ENCODE measurements at regions not wholly inside any gene's neighbourhood (a gene's known extent, or its start where the extent isn't known, plus 50 kb on each side); places are given as distances from the start of the nearest gene placed in this dataset.
"Not testable (repeated sequence)": the region's sequence is repeated elsewhere in the genome, so short reads cannot be mapped to it uniquely, and the experiment has no call there.

DNA sequence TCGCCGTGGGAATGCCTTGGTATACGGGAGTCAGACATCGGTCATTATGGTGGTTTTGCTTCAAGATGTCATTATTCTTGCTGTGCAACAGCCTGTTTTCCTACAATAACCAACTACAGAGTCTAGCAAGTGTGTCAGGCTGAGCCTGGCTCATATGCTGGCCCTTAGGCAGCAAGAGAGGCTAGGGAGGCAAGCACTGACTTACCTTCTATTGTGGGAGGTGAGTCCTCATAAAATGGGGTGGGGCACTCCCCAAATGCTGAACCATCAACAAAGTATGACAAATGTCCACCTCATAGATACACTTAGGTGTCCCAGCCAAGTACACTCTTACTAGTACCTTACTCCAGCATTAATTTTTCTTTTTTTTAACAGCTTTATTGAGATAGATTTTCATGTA is 77.0 kb upstream of the ATL2 start:
- FAIRE-seq (no peak), DNase-seq (ENCODE audit: low spot score in 2 of 2) (no peak)

DNA sequence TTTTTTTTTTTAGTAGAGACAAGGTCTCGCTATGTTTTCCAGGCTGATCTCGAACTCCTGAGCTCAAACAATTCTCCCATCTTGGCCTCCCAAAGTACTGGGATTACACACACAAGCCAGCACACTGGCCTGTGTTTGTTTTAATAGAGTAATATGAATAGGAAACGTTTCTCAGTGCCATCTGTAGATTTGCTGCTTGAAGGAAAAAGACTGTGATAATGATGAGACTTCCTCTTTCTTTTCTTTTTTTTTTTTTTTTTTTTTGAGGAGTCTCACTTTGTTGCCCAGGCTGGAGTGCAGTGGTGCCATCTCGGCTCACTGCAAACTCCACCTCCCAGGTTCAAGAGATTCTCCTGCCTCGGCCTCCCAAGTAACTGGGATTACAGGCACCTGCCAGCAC is 74.7 kb upstream of the ATL2 start:
- not testable (repeated sequence) for DNase-seq (ENCODE audit: low spot score in 2 of 2); FAIRE-seq

DNA sequence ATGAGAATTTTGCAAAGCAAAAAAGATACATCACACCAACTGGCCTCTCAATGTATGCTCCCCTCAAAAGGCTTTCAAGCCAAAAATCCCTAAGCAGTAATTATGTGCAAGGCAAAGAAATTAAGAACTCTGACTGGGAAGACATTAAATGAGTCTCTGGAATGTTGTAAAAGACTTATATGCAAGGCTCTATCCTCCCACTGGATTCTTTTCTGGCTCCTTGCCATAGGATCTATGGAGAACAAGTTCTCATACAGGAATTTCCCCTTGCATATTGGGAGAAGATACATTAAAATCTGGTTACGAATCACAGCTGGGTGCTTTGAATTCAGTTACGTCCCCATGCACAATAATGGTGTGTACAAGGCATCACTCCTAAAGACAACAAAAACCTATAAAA is 73.4 kb upstream of the ATL2 start:
- FAIRE-seq (no peak), DNase-seq (ENCODE audit: low spot score in 2 of 2) (no peak)

DNA sequence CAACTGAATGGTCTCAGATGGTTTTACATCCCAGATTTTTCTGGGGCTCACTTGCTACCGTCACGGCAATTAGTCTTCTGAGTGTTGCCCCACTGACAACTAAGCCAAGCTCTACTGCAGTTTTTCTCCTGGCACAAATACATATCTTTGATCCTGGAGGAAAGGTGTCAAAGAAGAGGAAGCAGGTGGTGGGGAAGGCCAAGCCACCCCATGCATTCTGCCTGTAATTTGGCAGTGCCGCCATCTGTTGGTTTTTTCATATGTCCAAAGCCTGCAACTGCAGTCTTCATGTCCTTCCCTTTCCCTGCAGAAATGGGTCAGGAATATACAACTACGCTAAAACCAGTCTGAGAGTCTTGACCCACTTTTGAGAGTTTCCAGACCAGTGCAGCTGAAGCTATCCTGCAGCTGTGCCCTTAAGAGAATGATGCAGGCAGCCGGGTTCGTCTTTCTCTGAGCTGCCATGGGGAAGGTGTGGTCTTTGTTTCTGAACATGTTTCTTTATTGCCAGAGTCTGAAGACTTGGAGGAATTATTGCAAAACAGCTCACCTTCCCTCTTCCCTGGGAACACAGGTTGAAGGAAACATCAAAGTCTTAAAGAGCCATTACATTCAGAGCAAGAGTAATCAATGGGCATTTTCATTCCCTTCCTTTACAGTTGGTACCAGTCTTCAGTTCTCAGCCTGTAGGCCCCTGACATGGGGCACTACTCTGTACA is 71.8 kb upstream of the ATL2 start:
- DNase-seq (ENCODE audit: low spot score in 2 of 2) (no peak), FAIRE-seq (no peak)

DNA sequence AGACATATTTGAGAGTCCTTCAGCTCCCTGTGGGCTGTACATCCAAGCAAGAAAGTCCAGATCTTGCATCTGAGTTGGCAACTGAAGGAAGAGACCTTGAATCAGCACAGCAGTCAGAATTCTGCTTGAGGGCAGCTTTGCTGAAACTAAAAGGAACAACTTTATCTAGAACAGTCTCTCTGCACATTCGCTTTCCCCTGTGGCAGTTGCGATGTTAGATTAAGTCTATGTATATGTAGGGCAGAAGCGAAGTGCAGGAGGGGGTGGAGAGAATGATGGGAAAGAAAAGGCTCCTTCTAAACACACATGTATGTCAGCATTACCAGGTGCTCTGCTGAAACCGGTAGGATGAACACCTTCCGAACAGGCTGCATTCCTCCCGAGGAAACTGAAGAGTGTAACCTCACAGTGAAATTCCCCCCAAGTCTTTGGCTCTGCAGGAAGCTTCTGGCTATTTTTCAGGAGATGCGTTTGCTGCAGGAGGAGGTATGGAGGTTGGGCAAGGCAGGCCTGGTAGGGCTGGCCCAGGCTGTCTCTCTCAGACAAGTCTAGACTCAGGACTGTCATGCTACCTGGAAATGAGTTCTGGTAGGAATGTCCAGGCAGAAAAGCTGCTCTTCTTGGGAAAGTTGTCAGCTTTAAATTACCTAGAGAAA is 70.0 kb upstream of the ATL2 start:
- FAIRE-seq (no peak), DNase-seq (ENCODE audit: low spot score in 2 of 2) (no peak)

DNA sequence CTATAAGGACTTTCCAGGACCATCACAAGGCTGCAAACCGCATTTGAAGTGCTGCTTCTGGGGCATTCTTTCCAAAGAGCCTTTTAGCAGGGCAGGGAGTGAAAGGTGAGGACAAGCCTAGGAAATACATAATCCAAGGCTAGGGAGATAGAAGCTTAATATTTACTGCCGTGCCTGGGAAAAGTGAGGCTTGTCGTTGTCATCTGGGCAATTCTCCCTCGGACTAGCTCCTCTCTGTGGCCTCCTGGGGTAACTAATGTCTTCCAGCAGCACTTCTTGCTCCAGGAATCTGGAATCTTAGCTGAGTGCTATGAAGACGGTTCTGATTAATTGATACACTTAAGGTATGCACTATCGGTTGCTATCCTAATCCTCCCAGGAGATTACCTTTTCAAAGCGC is 69.3 kb upstream of the ATL2 start:
- DNase-seq (ENCODE audit: low spot score in 2 of 2): no peak

DNA sequence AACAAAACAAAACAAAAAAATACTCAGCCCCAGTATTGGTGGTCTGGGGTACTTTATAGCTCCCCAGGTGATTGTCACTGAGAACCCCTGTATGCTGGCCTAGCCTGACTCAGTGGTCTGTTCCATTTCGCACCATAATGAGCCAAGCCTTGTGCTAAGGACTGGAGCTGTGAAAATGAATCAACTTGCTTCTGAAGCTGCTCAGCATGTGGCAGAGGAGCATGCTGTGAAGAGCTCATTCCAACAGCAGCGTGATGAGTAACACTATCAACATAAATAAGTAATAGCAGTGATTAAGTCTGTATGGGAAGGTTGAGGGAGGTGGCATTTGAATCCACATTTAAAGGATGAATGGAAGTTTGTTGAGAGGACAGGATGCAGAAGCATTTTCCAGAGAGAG is 67.2 kb upstream of the ATL2 start:
- no peak for FAIRE-seq
- DNase-seq (ENCODE audit: low spot score in 2 of 2): no peak

More for the DNA sequence above, 69.3 kb upstream of the ATL2 start:
- no peak for FAIRE-seq

DNA sequence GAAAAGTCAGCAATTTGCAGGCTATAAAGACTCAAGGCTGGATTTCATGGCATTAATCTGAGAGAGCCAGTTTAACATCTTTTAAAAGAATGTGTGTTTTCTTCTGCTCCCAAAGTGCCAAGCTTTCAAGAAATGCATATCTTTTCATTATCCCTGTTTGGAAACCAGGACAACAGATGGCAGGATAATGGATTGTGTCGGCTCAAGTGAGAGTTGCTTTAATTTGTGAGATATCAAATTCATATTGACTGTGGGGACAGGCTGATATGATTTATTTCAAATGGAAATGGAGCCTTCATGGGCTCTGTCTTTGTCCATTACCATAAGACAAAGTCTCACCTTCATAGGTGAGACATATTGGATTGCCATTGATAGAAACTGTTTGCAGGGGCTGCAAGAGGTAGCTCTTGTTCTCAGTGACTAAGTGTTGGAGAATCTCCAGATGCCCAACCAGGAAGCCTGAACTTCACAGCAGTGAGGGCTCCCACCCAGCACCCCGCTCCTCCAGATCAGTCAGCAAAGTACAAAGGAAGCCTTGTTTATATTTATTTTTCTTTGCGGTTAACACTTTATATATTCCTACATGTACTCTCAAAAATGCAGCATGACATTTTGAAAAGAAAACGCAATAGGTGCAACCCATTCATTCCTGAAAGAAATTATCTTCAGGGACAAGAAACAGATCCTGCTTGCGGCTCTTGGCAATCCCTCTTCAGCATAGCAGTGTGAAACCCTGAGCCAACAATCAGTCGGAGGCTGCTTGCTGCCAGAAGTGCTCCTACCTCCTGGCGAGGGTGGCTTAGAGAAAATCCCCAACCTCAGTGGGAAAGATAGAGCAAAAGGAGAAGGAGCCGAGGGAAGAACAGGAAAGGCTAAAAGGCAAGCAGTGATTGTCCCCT is 65.8 kb upstream of the ATL2 start:
- DNase-seq (ENCODE audit: low spot score in 2 of 2): no peak
- no peak for FAIRE-seq

DNA sequence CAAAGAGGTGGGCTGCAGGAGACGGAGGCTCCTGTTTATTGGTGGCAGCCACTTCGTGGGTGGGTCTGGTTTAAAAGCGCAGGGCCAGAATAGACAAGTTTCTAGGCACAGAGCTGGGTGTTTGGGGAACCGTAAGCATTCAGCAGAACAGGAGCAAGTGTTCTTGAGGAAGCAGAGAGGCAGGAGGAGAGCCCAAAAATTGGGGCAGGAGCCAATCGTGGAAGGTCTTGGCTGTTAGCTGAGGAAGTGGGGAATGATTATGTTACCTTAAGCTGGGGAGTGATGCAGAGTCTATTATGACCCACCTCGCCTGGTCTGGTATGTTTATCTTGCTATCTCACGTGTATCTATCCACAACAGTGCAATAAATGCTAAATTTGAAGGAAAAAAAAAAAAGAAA is 64.3 kb upstream of the ATL2 start:
- no peak for FAIRE-seq
- DNase-seq (ENCODE audit: low spot score in 2 of 2): no peak

DNA sequence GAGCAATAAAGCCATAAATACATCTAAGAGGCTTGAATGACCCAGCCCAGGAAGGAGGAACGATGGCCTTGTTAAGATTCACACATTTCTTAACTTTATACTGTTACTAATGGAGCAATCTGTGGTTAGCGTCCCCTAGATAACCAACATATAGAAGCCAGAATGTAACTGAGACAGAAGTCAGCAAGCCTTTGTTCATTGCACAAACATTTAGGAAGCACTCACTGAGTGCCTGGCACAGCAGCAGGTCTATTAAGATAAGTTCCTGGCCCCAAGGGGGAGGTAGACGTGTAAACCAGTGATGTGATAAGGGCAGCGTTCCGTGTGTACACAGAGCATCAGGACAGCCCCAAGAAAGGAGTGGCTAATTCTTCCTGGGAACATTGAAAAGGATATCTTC is 63.6 kb upstream of the ATL2 start:
- no peak for DNase-seq (ENCODE audit: low spot score in 2 of 2)
- no peak for FAIRE-seq

DNA sequence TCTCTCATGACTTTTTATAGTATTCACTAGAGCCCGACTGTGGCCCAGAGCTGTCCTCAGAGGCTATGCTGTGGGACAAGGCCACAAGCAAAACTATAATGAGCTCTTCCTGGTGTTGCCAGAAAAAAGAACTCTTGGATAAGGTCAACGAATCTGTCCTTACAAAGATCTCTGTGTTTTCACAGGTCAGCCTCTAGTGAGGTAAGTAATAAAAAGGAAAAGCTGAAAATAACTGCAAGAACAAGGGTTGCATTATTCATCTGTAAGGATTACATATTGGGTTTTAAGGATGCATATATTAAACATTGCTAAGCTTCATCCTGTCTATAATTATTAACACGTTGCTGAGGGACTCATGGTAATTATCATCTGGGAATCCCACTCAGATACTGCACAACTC is 62.8 kb upstream of the ATL2 start:
- no peak for DNase-seq (ENCODE audit: low spot score in 2 of 2)
- no peak for FAIRE-seq

DNA sequence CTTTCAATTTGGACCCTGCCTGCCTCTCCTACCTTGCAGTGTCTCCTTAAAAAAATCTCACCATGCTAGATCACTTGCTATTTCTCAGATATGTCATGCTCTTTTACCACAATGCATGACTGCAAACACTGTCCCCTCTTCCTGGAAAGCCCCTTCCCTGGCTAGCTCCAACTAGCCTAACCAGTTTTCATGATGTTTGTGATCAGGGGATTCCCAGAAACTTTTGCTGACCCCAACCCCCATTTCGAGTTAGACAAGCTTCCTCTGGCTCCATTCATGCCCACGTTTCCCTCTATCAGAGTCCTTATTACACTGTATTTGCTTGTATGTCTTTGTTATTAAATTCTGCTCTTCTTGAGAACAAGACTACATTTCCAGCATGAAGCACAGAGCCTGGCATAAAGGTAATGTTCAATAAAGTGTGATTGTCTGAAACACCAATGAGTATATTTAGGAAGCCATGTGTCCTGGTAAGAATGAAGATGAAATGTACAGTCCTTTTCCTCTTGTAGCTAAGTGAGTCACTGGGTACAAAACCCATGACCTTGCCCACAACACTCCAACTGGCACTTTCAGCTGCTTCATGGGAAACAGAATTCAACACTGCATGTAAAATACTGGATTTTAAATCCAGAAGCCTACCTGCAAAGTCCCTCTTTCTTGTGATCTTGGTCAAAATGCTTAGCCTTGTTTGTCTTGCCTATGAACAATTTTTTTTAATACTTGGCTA is 62.0 kb upstream of the ATL2 start:
- DNase-seq (ENCODE audit: low spot score in 2 of 2) (no peak), FAIRE-seq (no peak)

DNA sequence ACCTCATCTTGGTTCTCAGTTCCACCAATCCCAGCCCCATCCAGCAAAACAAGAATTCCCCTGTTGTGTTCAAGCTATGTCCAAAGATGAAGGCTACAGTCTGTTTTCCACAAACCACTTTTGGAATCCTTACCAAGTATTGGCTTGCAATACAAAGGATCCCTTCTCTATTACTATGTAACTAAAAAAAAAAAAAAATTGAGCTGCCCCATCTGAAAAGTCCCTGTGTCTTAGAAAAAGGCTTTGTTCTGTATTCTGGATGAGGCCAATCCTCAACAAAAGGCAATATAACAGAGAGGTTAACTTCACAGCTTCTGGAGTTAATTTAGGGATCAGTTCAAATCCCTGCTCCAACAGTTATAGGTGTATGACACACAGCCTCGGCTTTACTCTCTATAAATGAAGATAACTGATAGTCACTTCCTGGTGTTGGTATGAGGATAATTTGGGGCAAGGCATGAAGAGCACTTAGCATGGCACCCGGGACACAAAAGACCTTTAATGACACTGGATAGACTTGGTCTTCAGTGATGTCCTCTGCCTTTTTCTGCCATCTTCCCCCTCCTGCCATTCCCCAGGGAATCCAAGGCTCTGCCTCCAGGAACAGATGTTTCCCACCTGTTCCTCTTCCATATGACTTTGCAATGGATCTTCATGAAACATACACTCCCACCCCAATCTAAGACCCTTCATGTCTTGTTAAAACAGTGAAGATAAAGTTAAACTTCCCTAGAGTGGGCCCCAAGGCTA is 61.2 kb upstream of the ATL2 start:
- DNase-seq (ENCODE audit: low spot score in 2 of 2) (no peak), FAIRE-seq (no peak)

DNA sequence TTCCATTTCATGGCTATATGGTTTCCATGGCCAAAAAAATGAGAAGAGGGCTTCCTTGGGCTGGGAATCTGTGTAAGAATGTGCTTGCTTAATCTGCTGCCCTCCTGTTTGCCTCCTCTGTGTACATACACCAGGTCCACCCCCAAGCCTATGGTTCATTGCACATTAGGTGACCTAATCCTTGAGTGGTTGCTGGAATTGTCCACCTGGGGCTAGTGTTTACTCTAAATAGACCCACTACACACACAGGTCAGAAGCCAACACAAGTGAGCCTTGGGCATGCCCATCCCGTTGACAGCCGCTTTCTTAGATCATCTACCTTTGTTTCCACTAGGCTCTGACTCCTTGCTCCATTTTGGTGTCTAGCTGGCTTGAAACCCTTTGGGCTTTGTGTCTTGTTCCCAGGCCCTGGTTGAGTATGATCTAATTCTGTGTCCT is 59.2 kb upstream of the ATL2 start:
- FAIRE-seq: no peak

DNA sequence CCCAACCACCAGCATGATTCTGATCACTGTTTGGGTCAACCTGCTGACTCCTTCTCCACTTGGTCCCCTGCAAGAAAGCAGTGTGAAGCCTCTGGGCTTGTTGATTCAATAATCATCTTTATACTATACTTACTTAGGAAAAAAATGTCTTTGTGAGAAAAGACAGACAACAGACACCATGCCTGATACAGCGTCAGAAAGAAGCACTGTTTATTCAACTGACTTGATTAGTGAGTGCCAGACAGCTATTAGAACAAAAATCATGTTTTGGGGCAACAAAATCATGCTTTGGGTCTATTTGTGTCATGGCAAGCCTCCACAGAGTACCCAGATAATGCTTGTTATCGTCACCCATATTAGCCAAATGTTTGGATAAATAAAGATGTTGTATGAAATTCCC is 58.7 kb upstream of the ATL2 start:
- FAIRE-seq (no peak), DNase-seq (ENCODE audit: low spot score in 2 of 2) (no peak)

More for the DNA sequence above, 59.2 kb upstream of the ATL2 start:
- no peak for DNase-seq (ENCODE audit: low spot score in 2 of 2)

DNA sequence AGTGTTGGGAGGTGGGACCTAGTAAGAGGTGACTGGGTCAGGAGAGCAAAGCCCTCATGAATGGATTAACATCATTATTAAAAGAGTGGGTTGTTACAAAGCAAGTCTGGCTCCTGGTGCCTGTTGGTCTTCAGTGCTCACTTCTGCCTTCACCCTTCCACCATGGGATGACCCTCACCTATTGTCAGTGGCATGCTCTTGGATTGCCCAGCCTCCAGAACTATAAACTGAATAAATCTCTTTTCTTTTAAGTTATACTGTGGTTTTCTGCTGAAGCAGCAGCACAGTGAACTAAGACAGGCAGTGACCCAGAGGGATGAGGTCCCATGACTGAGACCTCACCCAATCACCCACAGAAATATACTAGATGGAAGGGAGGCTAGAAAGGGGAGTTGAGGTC is 57.5 kb upstream of the ATL2 start:
- FAIRE-seq: no peak

DNA sequence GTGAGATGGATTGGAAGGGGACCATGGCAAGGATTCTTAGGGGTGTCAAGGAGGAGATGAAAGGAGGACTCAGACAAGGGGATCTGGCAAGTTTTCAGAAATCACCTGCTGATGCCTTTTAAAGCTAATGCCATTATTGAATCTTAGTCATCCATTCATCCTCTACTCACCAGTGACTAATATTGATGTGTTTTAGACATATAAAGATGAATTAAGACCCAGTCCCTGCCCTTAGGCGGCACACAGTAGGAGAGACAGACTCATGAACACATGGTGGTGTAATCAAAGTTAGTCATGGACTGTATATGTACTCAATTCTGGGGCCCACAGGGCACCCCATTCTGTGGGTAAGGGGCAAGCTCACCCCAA is 56.5 kb upstream of the ATL2 start:
- no peak for FAIRE-seq
- DNase-seq (ENCODE audit: low spot score in 2 of 2): no peak

More for the DNA sequence above, 57.5 kb upstream of the ATL2 start:
- no peak for DNase-seq (ENCODE audit: low spot score in 2 of 2)

DNA sequence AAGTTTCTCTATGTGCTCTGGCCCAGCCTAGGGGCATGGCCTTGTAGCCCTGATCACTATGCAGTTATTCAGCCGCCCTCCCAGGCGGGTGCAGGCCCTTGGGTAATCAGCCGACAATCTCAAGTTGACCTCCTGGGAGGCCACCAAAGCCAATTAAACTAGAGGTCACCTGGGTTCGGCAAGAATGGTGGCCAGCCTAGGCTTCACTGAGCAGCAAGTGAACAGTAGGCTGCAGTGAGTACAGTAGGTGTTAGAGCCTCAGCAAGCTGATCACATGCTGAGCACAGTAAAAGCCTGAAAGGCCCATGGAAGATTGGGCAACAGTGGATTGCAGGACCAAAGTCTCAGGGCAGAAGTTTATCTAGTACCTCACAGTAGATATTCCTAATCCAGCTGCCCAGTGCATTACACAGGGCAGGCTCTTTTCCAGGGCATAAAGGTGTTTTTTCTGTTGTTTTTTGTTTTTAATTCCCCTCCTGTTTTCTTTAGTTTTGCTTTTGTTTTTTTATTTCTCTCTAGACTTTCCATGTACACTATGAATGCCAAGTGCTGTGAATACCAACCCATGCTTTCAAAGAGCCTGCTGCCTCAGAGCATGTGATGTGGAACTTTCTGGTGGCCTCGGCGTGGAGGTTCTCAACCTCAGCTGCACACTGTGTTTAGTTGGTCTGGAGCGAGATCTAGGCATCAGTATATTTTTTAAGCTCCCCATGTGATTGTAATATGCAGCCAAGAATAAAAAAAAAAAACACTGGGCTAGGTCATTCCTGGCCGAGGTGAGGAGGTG is 55.9 kb upstream of the ATL2 start:
- no peak for FAIRE-seq
- DNase-seq (ENCODE audit: low spot score in 2 of 2): no peak

DNA sequence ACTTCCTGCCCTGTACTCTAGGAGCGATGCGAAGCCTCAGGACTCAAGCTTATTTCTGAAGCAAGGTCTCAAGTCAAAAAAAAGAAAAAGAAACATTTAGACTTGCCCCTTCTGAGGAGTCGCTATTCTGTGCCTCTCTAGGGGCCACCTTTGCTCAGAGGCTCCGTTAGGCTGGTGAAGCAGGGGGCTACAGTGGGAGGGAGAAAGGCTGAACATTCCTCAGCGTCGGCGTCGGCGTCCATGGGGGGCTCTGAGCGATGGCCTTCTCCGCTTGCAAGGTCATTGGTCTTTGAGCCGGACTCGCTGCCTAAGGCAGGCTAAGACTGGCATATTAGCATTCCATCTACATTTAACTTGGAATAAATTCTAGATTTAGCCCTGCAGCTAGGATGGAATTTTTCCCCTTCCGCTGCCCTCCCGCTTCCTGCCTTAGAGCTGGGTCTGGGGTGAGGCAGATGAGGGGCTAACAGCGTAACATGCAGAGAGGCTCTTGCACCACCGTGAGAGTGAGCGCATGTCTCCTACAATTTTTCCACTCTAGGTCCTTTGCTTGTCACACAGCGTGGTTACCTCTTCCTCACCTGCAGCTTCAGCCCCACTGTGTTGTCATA is 53.6 kb upstream of the ATL2 start:
- DNase-seq (ENCODE audit: low spot score in 2 of 2): no peak
- no peak for FAIRE-seq
